Uterus (tissue), 2 donors: ENCODE measurements at regions not wholly inside any gene's neighbourhood (a gene's known extent, or its start where the extent isn't known, plus 50 kb on each side); places are given as distances from the start of the nearest gene placed in this dataset.

Experiments
- POLR2A ChIP-seq, 2 donors: fragments of 450-650 bp; IDR thresholded peaks; one replicate each; pipeline ENCODE4 v1.6.1; 2016; ENCODE audit warnings: antibody characterized with exemption in 2 of 2, mild to moderate bottlenecking in 1 of 2, moderate library complexity in 1 of 2
- TF ChIP-seq, protein P1 (sequence below), 4 experiments: fragments of 200-600 bp in 2 of 4; fragments of 450-650 bp in 2 of 4; sonication (generic) in 2 of 4; IDR thresholded peaks; one replicate each; pipeline ENCODE4 v1.5.1; 2016 to 2019; ENCODE audit warnings: antibody characterized with exemption in 4 of 4, mild to moderate bottlenecking in 2 of 4, moderate library complexity in 1 of 4

DNA sequence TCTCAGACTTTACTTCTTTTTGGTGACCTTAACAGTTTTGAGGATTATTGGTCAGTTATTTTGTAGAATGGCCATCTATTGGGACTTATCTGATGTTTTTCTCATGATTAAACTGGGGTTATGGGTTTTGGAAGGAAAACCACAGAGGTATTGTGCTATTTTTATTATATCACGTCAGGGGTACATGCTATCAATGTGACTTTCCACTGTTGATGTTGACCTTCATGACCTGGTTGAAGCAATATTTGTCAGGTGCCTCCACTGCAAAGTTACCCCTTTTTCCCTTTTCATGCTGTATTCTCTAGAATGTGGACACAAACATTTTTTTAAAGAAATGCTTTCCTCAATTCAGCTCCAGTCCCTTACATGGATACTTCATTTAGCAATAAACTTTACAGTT is 152.8 kb upstream of the TSLP start:
- no peak for TF ChIP-seq POLR2A (IDR thresholded peaks at IDR 0.05)
- TF ChIP-seq, protein P1, sequence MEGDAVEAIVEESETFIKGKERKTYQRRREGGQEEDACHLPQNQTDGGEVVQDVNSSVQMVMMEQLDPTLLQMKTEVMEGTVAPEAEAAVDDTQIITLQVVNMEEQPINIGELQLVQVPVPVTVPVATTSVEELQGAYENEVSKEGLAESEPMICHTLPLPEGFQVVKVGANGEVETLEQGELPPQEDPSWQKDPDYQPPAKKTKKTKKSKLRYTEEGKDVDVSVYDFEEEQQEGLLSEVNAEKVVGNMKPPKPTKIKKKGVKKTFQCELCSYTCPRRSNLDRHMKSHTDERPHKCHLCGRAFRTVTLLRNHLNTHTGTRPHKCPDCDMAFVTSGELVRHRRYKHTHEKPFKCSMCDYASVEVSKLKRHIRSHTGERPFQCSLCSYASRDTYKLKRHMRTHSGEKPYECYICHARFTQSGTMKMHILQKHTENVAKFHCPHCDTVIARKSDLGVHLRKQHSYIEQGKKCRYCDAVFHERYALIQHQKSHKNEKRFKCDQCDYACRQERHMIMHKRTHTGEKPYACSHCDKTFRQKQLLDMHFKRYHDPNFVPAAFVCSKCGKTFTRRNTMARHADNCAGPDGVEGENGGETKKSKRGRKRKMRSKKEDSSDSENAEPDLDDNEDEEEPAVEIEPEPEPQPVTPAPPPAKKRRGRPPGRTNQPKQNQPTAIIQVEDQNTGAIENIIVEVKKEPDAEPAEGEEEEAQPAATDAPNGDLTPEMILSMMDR (IDR thresholded peaks at IDR 0.05): no peak
